HCT116 (cell line): ENCODE measurements at regions not wholly inside any gene's neighbourhood (a gene's known extent, or its start where the extent isn't known, plus 50 kb on each side); places are given as distances from the start of the nearest gene placed in this dataset.

Experiments
- ATAC-seq: fragments of 200-7000 bp; cut with Tn5 transposase; 2 replicates; pipeline ENCODE4 v1.9.1; 2020; ENCODE audit warnings: mild to moderate bottlenecking, moderate library complexity
- BruUV-seq: library from RNA; stranded (reverse); fragments of 400-500 nt; replicated peaks from 2 replicates; lab custom pipeline; 2021; lab: Mats Ljungman, UMichigan
- CTCF ChIA-PET: fragments of 300-600 bp; sonication (Branson Sonifier 250); formaldehyde crosslinking; loops from one replicate; lab custom pipeline; 2021; ENCODE audit warnings: antibody characterized with exemption; lab: Charles Lee
- POLR2A ChIA-PET: fragments of 300-600, 350-600 bp; sonication (Branson Sonifier 250); formaldehyde crosslinking; loops from one replicate; lab custom pipeline; 2021; ENCODE audit warnings: antibody characterized with exemption; lab: Charles Lee
- RAD21 ChIA-PET, 2 experiments: fragments of 300-600 bp; sonication (Branson Sonifier 250); formaldehyde crosslinking; loops; one replicate each; lab custom pipeline; 2023; ENCODE audit warnings: low total read pairs in 2 of 2; ENCODE audit not compliant: uncharacterized antibody in 2 of 2, unreplicated experiment in 2 of 2, low non-redundant PET in 1 of 2; lab: Charles Lee
- DNase-seq: peaks from one replicate; pipeline ENCODE4 v3.0.0-alpha.2; 2010; ENCODE audit warnings: low read depth, low spot score
- H2AFZ ChIP-seq: fragments of 200-600 bp; shearing (Covaris generic), sonication (generic); 2 replicates; pipeline ENCODE4 v1.6.1; 2017; ENCODE audit warnings: low read depth, mixed run types, mixed read lengths, antibody characterized with exemption, low read length; ENCODE audit not compliant: poor library complexity, severe bottlenecking
- H3K27ac ChIP-seq: 2 replicates; pipeline ENCODE4 v1.5.1; 2012; ENCODE audit warnings: low read depth, low read length
- H3K27me3 ChIP-seq: fragments of 200-600 bp; sonication (generic); 2 replicates; pipeline ENCODE4 v1.6.1; 2016; ENCODE audit warnings: mixed run types, low read length, mixed read lengths; ENCODE audit not compliant: insufficient read depth
- H3K36me3 ChIP-seq, 2 experiments: fragments of 200-500 bp in 1 of 2; fragments of 200-600 bp in 1 of 2; sonication (Bioruptor generic) in 1 of 2; sonication (generic) in 1 of 2; 2 replicates each; pipeline versions ENCODE4 v1.5.1 to v1.6.1; 2014 to 2016; ENCODE audit warnings: low read length in 2 of 2, inconsistent platforms in 1 of 2, mixed read lengths in 1 of 2, mixed run types in 1 of 2; ENCODE audit not compliant: insufficient read depth in 2 of 2, control insufficient read depth in 1 of 2
- H3K4me1 ChIP-seq, 2 experiments: fragments of 200-600 bp in 1 of 2; sonication (generic) in 1 of 2; 2 replicates each; pipeline versions ENCODE4 v1.5.1 to v1.6.1; 2012 to 2017; ENCODE audit warnings: low read length in 2 of 2, inconsistent platforms in 1 of 2, mild to moderate bottlenecking in 1 of 2, mixed read lengths in 1 of 2, mixed run types in 1 of 2, moderate library complexity in 1 of 2; ENCODE audit not compliant: insufficient read depth in 2 of 2, control insufficient read depth in 1 of 2
- H3K4me2 ChIP-seq: fragments of 200-600 bp; sonication (generic); 2 replicates; pipeline ENCODE4 v1.6.1; 2017; ENCODE audit warnings: mixed run types, low read length, mixed read lengths
- H3K4me3 ChIP-seq, 2 experiments: fragments of 200-600 bp in 1 of 2; sonication (generic) in 1 of 2; replicated peaks in 1 of 2; 2 replicates each; pipeline ENCODE4 v1.5.1; 2011 to 2016; ENCODE audit warnings: low read length in 2 of 2, control low read depth in 1 of 2, low read depth in 1 of 2, mild to moderate bottlenecking in 1 of 2, mixed read lengths in 1 of 2, mixed run types in 1 of 2
- H3K79me2 ChIP-seq: fragments of 200-600 bp; sonication (generic); 2 replicates; pipeline ENCODE4 v1.6.1; 2017; ENCODE audit warnings: mild to moderate bottlenecking, mixed run types, low read length, moderate library complexity, mixed read lengths; ENCODE audit not compliant: insufficient read depth
- H3K9ac ChIP-seq: fragments of 200-600 bp; sonication (generic); 2 replicates; pipeline ENCODE4 v1.6.1; 2016; ENCODE audit warnings: low read length, mixed read lengths
- H3K9me2 ChIP-seq: fragments of 200-600 bp; sonication (generic), shearing (Covaris generic); 2 replicates; pipeline ENCODE4 v1.6.1; 2017; ENCODE audit warnings: mixed run types, mild to moderate bottlenecking, moderate library complexity; ENCODE audit not compliant: insufficient read depth
- H3K9me3 ChIP-seq, 2 experiments: fragments of 200-500 bp in 1 of 2; fragments of 200-600 bp in 1 of 2; sonication (Bioruptor generic) in 1 of 2; sonication (generic) in 1 of 2; 2 replicates each; pipeline ENCODE4 v1.6.1; 2014 to 2017; ENCODE audit warnings: low read length in 2 of 2, mixed read lengths in 2 of 2, inconsistent platforms in 1 of 2, low read depth in 1 of 2, mild to moderate bottlenecking in 1 of 2, mixed run types in 1 of 2, moderate library complexity in 1 of 2; ENCODE audit not compliant: control insufficient read depth in 1 of 2, insufficient read depth in 1 of 2
- H4K20me1 ChIP-seq: fragments of 200-600 bp; sonication (generic), shearing (Covaris generic); 2 replicates; pipeline ENCODE4 v1.6.1; 2017; ENCODE audit warnings: mixed run types, mild to moderate bottlenecking, moderate library complexity; ENCODE audit not compliant: insufficient read depth
- CBX3 ChIP-seq: IDR thresholded peaks from 2 replicates; pipeline ENCODE4 v1.6.1; 2012; ENCODE audit warnings: low read depth
- CEBPB ChIP-seq: IDR thresholded peaks from 2 replicates; pipeline ENCODE4 v1.6.1; 2012; ENCODE audit warnings: low read depth
- CTCF ChIP-seq, 3 experiments: fragments of 200-600 bp in 1 of 3; sonication (generic) in 1 of 3; IDR thresholded peaks in 2 of 3; conservative IDR thresholded peaks in 1 of 3; 2 replicates each; pipeline ENCODE4 v1.5.1; 2012 to 2017; ENCODE audit warnings: low read depth in 2 of 3, low read length in 2 of 3, antibody characterized with exemption in 1 of 3, borderline replicate concordance in 1 of 3, control low read depth in 1 of 3, mild to moderate bottlenecking in 1 of 3, mixed read lengths in 1 of 3, mixed run types in 1 of 3, moderate library complexity in 1 of 3; ENCODE audit not compliant: insufficient read depth in 1 of 3
- FOSL1 ChIP-seq: IDR thresholded peaks from 2 replicates; pipeline ENCODE4 v1.6.1; 2012; ENCODE audit warnings: low read depth
- MAX ChIP-seq: IDR thresholded peaks from 2 replicates; pipeline ENCODE4 v1.6.1; 2012
- RAD21 ChIP-seq: IDR thresholded peaks from 2 replicates; pipeline ENCODE4 v1.6.1; 2012; ENCODE audit warnings: low read depth, mild to moderate bottlenecking
- SP1 ChIP-seq: IDR thresholded peaks from 2 replicates; pipeline ENCODE4 v1.6.1; 2012; ENCODE audit warnings: low read depth
- ZBTB33 ChIP-seq: IDR thresholded peaks from 2 replicates; pipeline ENCODE4 v1.6.1; 2011; ENCODE audit warnings: mild to moderate bottlenecking, low read length, moderate library complexity; ENCODE audit not compliant: insufficient replicate concordance; ENCODE audit errors: extremely low read depth
- ZNF274 ChIP-seq: fragments of 200-500 bp; sonication (Bioruptor generic); IDR thresholded peaks from 2 replicates; pipeline ENCODE4 v1.6.1; 2014; ENCODE audit warnings: mild to moderate bottlenecking, low read depth, low read length, inconsistent platforms
- intact Hi-C: fragments of 100-400 bp; cut with micrococcal nuclease; formaldehyde crosslinking; loops from 2 replicates; pipeline ENCODE4 v1.10.0; 2022
- TF ChIP-seq, protein P1 (sequence below): IDR thresholded peaks from 2 replicates; pipeline ENCODE4 v1.6.1; 2012

- no peak overlapping the region for H3K4me3 ChIP-seq
- no peak overlapping the region for H3K4me2 ChIP-seq
- H3K27me3 ChIP-seq: no peaks in the 10 kb centered on the region
- DNase-seq: no peak
- intact Hi-C loops: no loop called here
- H3K36me3 ChIP-seq: no peaks in the 10 kb centered on the region
- no peaks in the 10 kb centered on the region for H3K9me3 ChIP-seq
- H4K20me1 ChIP-seq: no peaks in the 10 kb centered on the region
- no peaks in the 10 kb centered on the region for H3K4me1 ChIP-seq
- TF ChIP-seq CTCF (IDR thresholded peaks at IDR 0.05 in 2 of 3, conservative IDR thresholded peaks at IDR 0.05 in 1 of 3; ENCODE audit: borderline replicate concordance in 1 of 3, insufficient read depth in 1 of 3, low read depth in 2 of 3, low read length in 2 of 3) (no peak), CEBPB (no peak), ZNF274 (no peak)
- CTCF ChIA-PET: no interaction called here
- H3K27ac ChIP-seq: no peak overlapping the region
- BruUV-seq: no TSS peak
- POLR2A ChIA-PET: no interaction called here
- RAD21 ChIA-PET: no interaction called here
- H2AFZ ChIP-seq: no peak overlapping the region
- no peaks in the 10 kb centered on the region for H3K79me2 ChIP-seq
- H3K9ac ChIP-seq: no peak overlapping the region
- ATAC-seq: no peak
- peaks cover 4% of the 10 kb centered on the region; the same call in 1 of the 2 replicates for H3K9me2 ChIP-seq
Measured at GRCh38 chr5:92850886-92851285, 730.1 kb downstream of the NR2F1-AS1 start.

- Histone ChIP-seq H3K4me2 (no peak overlapping the region), H3K4me1 (no peaks in the 10 kb centered on the region), H3K36me3 (no peaks in the 10 kb centered on the region), H2AFZ (no peak overlapping the region), H3K27ac (no peak overlapping the region), H3K9me3 (no peaks in the 10 kb centered on the region), H3K27me3 (no peaks in the 10 kb centered on the region), H3K79me2 (no peaks in the 10 kb centered on the region), H3K9me2 (peaks cover 4% of the 10 kb centered on the region; the same call in 1 of the 2 replicates), H3K9ac (no peak overlapping the region), H4K20me1 (no peaks in the 10 kb centered on the region), H3K4me3 (no peak overlapping the region)
- CTCF ChIA-PET: no interaction called here
- intact Hi-C loops: loop anchor here (10.0 kb wide), 1 partner anchor 535 kb away; no protein-coding TSS in a partner anchor
- BruUV-seq: no TSS peak
- no peak for ATAC-seq
- RAD21 ChIA-PET: no interaction called here
- no peak for DNase-seq
- POLR2A ChIA-PET: no interaction called here
- TF ChIP-seq SP1 (no peak), MAX (no peak), CEBPB (no peak), ZNF274 (no peak), RAD21 (no peak), FOSL1 (no peak), CTCF (IDR thresholded peaks at IDR 0.05 in 2 of 3, conservative IDR thresholded peaks at IDR 0.05 in 1 of 3; ENCODE audit: borderline replicate concordance in 1 of 3, insufficient read depth in 1 of 3, low read depth in 2 of 3, low read length in 2 of 3) (no peak), ZBTB33 (no peak), CBX3 (no peak)
- TF ChIP-seq, protein P1, sequence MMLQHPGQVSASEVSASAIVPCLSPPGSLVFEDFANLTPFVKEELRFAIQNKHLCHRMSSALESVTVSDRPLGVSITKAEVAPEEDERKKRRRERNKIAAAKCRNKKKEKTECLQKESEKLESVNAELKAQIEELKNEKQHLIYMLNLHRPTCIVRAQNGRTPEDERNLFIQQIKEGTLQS: no peak
Measured at GRCh38 chr5:92849756-92850155, 731.3 kb downstream of the NR2F1-AS1 start.
